ENCODE measurements at regions not wholly inside any gene's neighbourhood (a gene's known extent, or its start where the extent isn't known, plus 50 kb on each side); places are given as distances from the start of the nearest gene placed in this dataset.

GRCh38 chr13:109840893-109841287 lies 54.5 kb upstream of the IRS2 start:
- Histone ChIP-seq H3K4me1 (peaks cover 0 to 5% of the 10 kb centered on the region in 2 donors), H3K36me3 (no peaks in the 10 kb centered on the region), H3K4me3 (no peak overlapping the region), H3K9me3 (no peaks in the 10 kb centered on the region), H3K27me3 (no peaks in the 10 kb centered on the region), H3K27ac (no peak overlapping the region)
- TF ChIP-seq, protein P1, sequence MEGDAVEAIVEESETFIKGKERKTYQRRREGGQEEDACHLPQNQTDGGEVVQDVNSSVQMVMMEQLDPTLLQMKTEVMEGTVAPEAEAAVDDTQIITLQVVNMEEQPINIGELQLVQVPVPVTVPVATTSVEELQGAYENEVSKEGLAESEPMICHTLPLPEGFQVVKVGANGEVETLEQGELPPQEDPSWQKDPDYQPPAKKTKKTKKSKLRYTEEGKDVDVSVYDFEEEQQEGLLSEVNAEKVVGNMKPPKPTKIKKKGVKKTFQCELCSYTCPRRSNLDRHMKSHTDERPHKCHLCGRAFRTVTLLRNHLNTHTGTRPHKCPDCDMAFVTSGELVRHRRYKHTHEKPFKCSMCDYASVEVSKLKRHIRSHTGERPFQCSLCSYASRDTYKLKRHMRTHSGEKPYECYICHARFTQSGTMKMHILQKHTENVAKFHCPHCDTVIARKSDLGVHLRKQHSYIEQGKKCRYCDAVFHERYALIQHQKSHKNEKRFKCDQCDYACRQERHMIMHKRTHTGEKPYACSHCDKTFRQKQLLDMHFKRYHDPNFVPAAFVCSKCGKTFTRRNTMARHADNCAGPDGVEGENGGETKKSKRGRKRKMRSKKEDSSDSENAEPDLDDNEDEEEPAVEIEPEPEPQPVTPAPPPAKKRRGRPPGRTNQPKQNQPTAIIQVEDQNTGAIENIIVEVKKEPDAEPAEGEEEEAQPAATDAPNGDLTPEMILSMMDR (IDR thresholded peaks at IDR 0.05), result no peak
- DNase-seq (ENCODE audit: low spot score), result no peak

GRCh38 chr13:109840201-109840892 lies 54.0 kb upstream of the IRS2 start:
- TF ChIP-seq, protein P1 (IDR thresholded peaks at IDR 0.05), result no peak
- no peaks in the 10 kb centered on the region for H3K27me3 ChIP-seq
- H3K27ac ChIP-seq, result no peak overlapping the region
- H3K36me3 ChIP-seq, result no peaks in the 10 kb centered on the region
- DNase-seq (ENCODE audit: low spot score), result no peak
- H3K4me3 ChIP-seq, result no peak overlapping the region
- peaks cover 0 to 5% of the 10 kb centered on the region in 2 donors for H3K4me1 ChIP-seq
- H3K9me3 ChIP-seq, result no peaks in the 10 kb centered on the region

GRCh38 chr13:109836629-109837607 lies 50.5 kb upstream of the IRS2 start:
- Histone ChIP-seq H3K27me3 (no peaks in the 10 kb centered on the region), H3K27ac (no peak overlapping the region), H3K4me1 (peaks cover 0 to 5% of the 10 kb centered on the region in 2 donors), H3K36me3 (no peaks in the 10 kb centered on the region), H3K4me3 (no peak overlapping the region), H3K9me3 (no peaks in the 10 kb centered on the region)
- no peak for DNase-seq (ENCODE audit: low spot score)
- TF ChIP-seq, protein P1 (IDR thresholded peaks at IDR 0.05), result no peak
